ENCODE measurements at regions not wholly inside any gene's neighbourhood (a gene's known extent, or its start where the extent isn't known, plus 50 kb on each side); places are given as distances from the start of the nearest gene placed in this dataset.

GRCh38 chr14:37797675-37798074 lies 202.2 kb downstream of the TTC6 start:
- no peak for ATAC-seq
- no peak for TF ChIP-seq CTCF (IDR thresholded peaks at IDR 0.05 in 4 of 5, conservative IDR thresholded peaks at IDR 0.05 in 1 of 5)
- TF ChIP-seq POLR2A (IDR thresholded peaks at IDR 0.05) = no peak
- Histone ChIP-seq H3K27me3 (no peaks in the 10 kb centered on the region), H3K9me3 (no peaks in the 10 kb centered on the region), H3K27ac (no peak overlapping the region), H3K4me3 (no peak overlapping the region), H3K36me3 (no peaks in the 10 kb centered on the region), H3K4me1 (no peaks in the 10 kb centered on the region)
- intact Hi-C loops (cut with DNase I; ENCODE audit: low total_unique reads) (no loop called here), in situ Hi-C loops (cut with MboI; ENCODE audit: low sequenced_read_pairs in 4 of 4) (no loop called here)
- no peak for DNase-seq

DNA sequence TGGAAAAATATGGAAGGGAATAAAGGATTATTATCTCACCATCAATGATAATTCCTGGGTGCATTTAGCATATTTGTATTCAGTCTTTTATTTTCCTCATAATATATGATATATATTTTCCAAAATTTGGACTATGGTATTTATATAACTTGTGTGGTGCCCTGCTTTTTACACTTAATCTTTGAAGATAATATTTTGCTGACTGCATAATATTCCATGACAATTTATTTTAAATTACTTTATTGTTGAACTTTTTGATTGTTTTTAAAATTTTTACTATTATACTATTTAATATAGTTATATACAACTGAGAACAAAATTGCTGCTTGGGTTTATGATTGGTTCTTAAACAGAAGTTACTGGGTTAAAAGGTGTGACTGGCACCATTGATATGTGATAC lies 212.3 kb downstream of the TTC6 start:
- Histone ChIP-seq H3K27ac (no peak overlapping the region), H3K9me3 (no peaks in the 10 kb centered on the region), H3K36me3 (no peaks in the 10 kb centered on the region), H3K4me1 (no peaks in the 10 kb centered on the region), H3K4me3 (no peak overlapping the region), H3K27me3 (no peaks in the 10 kb centered on the region)
- ATAC-seq (no peak), DNase-seq (no peak)
- in situ Hi-C loops (cut with MboI; ENCODE audit: low sequenced_read_pairs in 4 of 4) (no loop called here), intact Hi-C loops (cut with DNase I; ENCODE audit: low total_unique reads) (no loop called here)
- no peak for TF ChIP-seq POLR2A (IDR thresholded peaks at IDR 0.05)
- TF ChIP-seq CTCF (IDR thresholded peaks at IDR 0.05 in 4 of 5, conservative IDR thresholded peaks at IDR 0.05 in 1 of 5) = no peak

- Histone ChIP-seq H3K4me1 (no peaks in the 10 kb centered on the region), H3K9me3 (no peaks in the 10 kb centered on the region), H3K4me3 (no peak overlapping the region), H3K36me3 (no peaks in the 10 kb centered on the region), H3K27ac (no peak overlapping the region), H3K27me3 (no peaks in the 10 kb centered on the region)
- TF ChIP-seq CTCF (IDR thresholded peaks at IDR 0.05 in 4 of 5, conservative IDR thresholded peaks at IDR 0.05 in 1 of 5) (no peak), POLR2A (IDR thresholded peaks at IDR 0.05) (no peak)
- in situ Hi-C loops (cut with MboI; ENCODE audit: low sequenced_read_pairs in 4 of 4) (no loop called here), intact Hi-C loops (cut with DNase I; ENCODE audit: low total_unique reads) (no loop called here)
- no peak for DNase-seq
- no peak for ATAC-seq
Measured at GRCh38 chr14:37810094-37810801, 214.8 kb downstream of the TTC6 start.

GRCh38 chr14:37813732-37814131 lies 218.3 kb downstream of the TTC6 start:
- intact Hi-C loops (cut with DNase I; ENCODE audit: low total_unique reads) = no loop called here
- H3K27me3 ChIP-seq = no peaks in the 10 kb centered on the region
- no peaks in the 10 kb centered on the region for H3K36me3 ChIP-seq
- H3K9me3 ChIP-seq = no peaks in the 10 kb centered on the region
- H3K27ac ChIP-seq = no peak overlapping the region
- in situ Hi-C loops (cut with MboI; ENCODE audit: low sequenced_read_pairs in 4 of 4) = no loop called here
- no peak for TF ChIP-seq CTCF (IDR thresholded peaks at IDR 0.05 in 4 of 5, conservative IDR thresholded peaks at IDR 0.05 in 1 of 5)
- TF ChIP-seq POLR2A (IDR thresholded peaks at IDR 0.05) = no peak
- DNase-seq (no peak), ATAC-seq (no peak)
- no peak overlapping the region for H3K4me3 ChIP-seq
- H3K4me1 ChIP-seq = no peaks in the 10 kb centered on the region

DNA sequence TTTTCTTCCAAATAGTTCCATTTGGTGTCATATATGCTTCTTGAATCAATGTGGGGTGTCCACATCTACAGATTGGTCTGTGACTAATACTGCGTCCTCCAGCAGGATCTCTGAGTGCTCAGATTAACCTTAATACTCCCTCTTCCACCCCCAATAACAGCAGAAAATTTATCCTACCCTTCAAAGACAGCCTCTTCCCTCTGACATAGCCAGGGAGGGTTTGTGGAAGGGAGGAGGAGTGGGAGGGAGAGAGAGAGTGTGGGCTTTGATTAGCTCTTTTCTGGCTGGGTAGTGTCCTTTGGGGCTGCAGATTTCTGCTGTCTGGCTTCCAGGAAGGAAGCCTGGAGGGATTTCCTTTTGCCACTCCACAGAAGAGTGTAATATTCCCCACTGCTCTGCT lies 220.7 kb downstream of the TTC6 start:
- intact Hi-C loops (cut with DNase I; ENCODE audit: low total_unique reads) = no loop called here
- Histone ChIP-seq H3K36me3 (no peaks in the 10 kb centered on the region), H3K4me1 (no peaks in the 10 kb centered on the region), H3K27me3 (no peaks in the 10 kb centered on the region), H3K9me3 (no peaks in the 10 kb centered on the region), H3K4me3 (no peak overlapping the region), H3K27ac (no peak overlapping the region)
- in situ Hi-C loops (cut with MboI; ENCODE audit: low sequenced_read_pairs in 4 of 4) = no loop called here
- TF ChIP-seq POLR2A (IDR thresholded peaks at IDR 0.05) = no peak
- no peak for TF ChIP-seq CTCF (IDR thresholded peaks at IDR 0.05 in 4 of 5, conservative IDR thresholded peaks at IDR 0.05 in 1 of 5)
- ATAC-seq (no peak), DNase-seq (no peak)
